ENCODE measurements at regions not wholly inside any gene's neighbourhood (a gene's known extent, or its start where the extent isn't known, plus 50 kb on each side); places are given as distances from the start of the nearest gene placed in this dataset.
"Not testable (repeated sequence)": the region's sequence is repeated elsewhere in the genome, so short reads cannot be mapped to it uniquely, and the experiment has no call there.

- no peak for DNase-seq (ENCODE audit: low read depth)
- no peak overlapping the region for H3K4me3 ChIP-seq (ENCODE audit: low read depth, low read length)
- TF ChIP-seq CTCF (IDR thresholded peaks at IDR 0.05; ENCODE audit: low read depth, low read length, missing control alignments) = no peak
Measured at GRCh38 chr6:21342501-21342900, 251.1 kb upstream of the SOX4 start.

GRCh38 chr6:21345704-21346103 is 247.8 kb upstream of the SOX4 start:
- not testable (repeated sequence) for H3K4me3 ChIP-seq (ENCODE audit: low read depth, low read length); DNase-seq (ENCODE audit: low read depth)

- TF ChIP-seq CTCF (IDR thresholded peaks at IDR 0.05; ENCODE audit: low read depth, low read length, missing control alignments) = no peak
- H3K4me3 ChIP-seq (ENCODE audit: low read depth, low read length) = no peak overlapping the region
- DNase-seq (ENCODE audit: low read depth) = no peak
Measured at GRCh38 chr6:21348146-21348503, 245.4 kb upstream of the SOX4 start.

GRCh38 chr6:21348504-21349195 is 244.9 kb upstream of the SOX4 start:
- H3K4me3 ChIP-seq (ENCODE audit: low read depth, low read length) = no peak overlapping the region
- no peak for TF ChIP-seq CTCF (IDR thresholded peaks at IDR 0.05; ENCODE audit: low read depth, low read length, missing control alignments)
- no peak for DNase-seq (ENCODE audit: low read depth)

- H3K4me3 ChIP-seq (ENCODE audit: low read depth, low read length) = no peak overlapping the region
- DNase-seq (ENCODE audit: low read depth) = no peak
- TF ChIP-seq CTCF (IDR thresholded peaks at IDR 0.05; ENCODE audit: low read depth, low read length, missing control alignments) = no peak
Measured at GRCh38 chr6:21349834-21350233, 243.7 kb upstream of the SOX4 start.

GRCh38 chr6:21350926-21351325 is 242.6 kb upstream of the SOX4 start:
- TF ChIP-seq CTCF (IDR thresholded peaks at IDR 0.05; ENCODE audit: low read depth, low read length, missing control alignments) = no peak
- H3K4me3 ChIP-seq (ENCODE audit: low read depth, low read length) = no peak overlapping the region
- no peak for DNase-seq (ENCODE audit: low read depth)

GRCh38 chr6:21352131-21352530 is 241.4 kb upstream of the SOX4 start:
- DNase-seq (ENCODE audit: low read depth) = no peak
- no peak for TF ChIP-seq CTCF (IDR thresholded peaks at IDR 0.05; ENCODE audit: low read depth, low read length, missing control alignments)
- no peak overlapping the region for H3K4me3 ChIP-seq (ENCODE audit: low read depth, low read length)
